Thoracic aorta (tissue), 2 donors: ENCODE measurements at regions not wholly inside any gene's neighbourhood (a gene's known extent, or its start where the extent isn't known, plus 50 kb on each side); places are given as distances from the start of the nearest gene placed in this dataset.
A peak's percentile ranks its signal among the peaks of the same experiment; 100 is the strongest.

Experiments used
- ATAC-seq: fragments of 150-250 bp; one replicate; pipeline ENCODE4 v1.8.0; 2017; ENCODE audit warnings: low read depth; ENCODE audit not compliant: insufficient number of reproducible peaks, low FRiP score
- DNase-seq: peaks from one replicate; pipeline ENCODE4 v3.0.0-alpha.2; 2020; ENCODE audit warnings: low spot score
- H3K27ac ChIP-seq, 2 donors: fragments of 200-600 bp; sonication (generic); 1 replicate in 1 of 2; 2 replicates in 1 of 2; pipeline ENCODE4 v1.5.1; 2016; ENCODE audit warnings: mild to moderate bottlenecking in 2 of 2, moderate library complexity in 2 of 2
- H3K27me3 ChIP-seq: fragments of 200-600 bp; sonication (generic); replicated peaks from 2 replicates; pipeline ENCODE4 v1.6.0; 2016; ENCODE audit warnings: mild to moderate bottlenecking; ENCODE audit not compliant: insufficient read depth
- H3K36me3 ChIP-seq: fragments of 200-600 bp; sonication (generic); one replicate; pipeline ENCODE4 v1.5.1; 2016
- H3K4me1 ChIP-seq, 2 donors: fragments of 200-600 bp; sonication (generic); 1 replicate in 1 of 2; 2 replicates in 1 of 2; pipeline versions ENCODE4 v1.5.1 to v1.6.0; 2016; ENCODE audit warnings: low read depth in 2 of 2, mild to moderate bottlenecking in 1 of 2; ENCODE audit not compliant: control insufficient read depth in 1 of 2
- H3K4me3 ChIP-seq: fragments of 200-600 bp; sonication (generic); 2 replicates; pipeline ENCODE4 v1.5.1; 2016; ENCODE audit warnings: mild to moderate bottlenecking
- H3K9me3 ChIP-seq: fragments of 200-600 bp; sonication (generic); 2 replicates; pipeline ENCODE4 v1.5.1; 2016
- TF ChIP-seq, protein P1 (sequence below): fragments of 200-600 bp; sonication (generic); IDR thresholded peaks from one replicate; pipeline ENCODE4 v1.5.1; 2019; ENCODE audit warnings: antibody characterized with exemption

GRCh38 chr10:9987197-9987596 is 1030.5 kb upstream of the CELF2 start:
- Histone ChIP-seq H3K36me3 (no peaks in the 10 kb centered on the region), H3K27me3 (no peaks in the 10 kb centered on the region), H3K4me1 (peaks cover 19 to 20% of the 10 kb centered on the region in 2 donors), H3K4me3 (no peak overlapping the region), H3K9me3 (no peaks in the 10 kb centered on the region), H3K27ac (peak overlapping the region; percentile 33 to 62)
- DNase-seq (no peak), ATAC-seq (no peak)
- TF ChIP-seq, protein P1, sequence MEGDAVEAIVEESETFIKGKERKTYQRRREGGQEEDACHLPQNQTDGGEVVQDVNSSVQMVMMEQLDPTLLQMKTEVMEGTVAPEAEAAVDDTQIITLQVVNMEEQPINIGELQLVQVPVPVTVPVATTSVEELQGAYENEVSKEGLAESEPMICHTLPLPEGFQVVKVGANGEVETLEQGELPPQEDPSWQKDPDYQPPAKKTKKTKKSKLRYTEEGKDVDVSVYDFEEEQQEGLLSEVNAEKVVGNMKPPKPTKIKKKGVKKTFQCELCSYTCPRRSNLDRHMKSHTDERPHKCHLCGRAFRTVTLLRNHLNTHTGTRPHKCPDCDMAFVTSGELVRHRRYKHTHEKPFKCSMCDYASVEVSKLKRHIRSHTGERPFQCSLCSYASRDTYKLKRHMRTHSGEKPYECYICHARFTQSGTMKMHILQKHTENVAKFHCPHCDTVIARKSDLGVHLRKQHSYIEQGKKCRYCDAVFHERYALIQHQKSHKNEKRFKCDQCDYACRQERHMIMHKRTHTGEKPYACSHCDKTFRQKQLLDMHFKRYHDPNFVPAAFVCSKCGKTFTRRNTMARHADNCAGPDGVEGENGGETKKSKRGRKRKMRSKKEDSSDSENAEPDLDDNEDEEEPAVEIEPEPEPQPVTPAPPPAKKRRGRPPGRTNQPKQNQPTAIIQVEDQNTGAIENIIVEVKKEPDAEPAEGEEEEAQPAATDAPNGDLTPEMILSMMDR, result no peak

- H3K27me3 ChIP-seq, result no peaks in the 10 kb centered on the region
- DNase-seq, result no peak
- H3K27ac ChIP-seq, result no peak overlapping the region
- no peaks in the 10 kb centered on the region for H3K9me3 ChIP-seq
- no peaks in the 10 kb centered on the region for H3K36me3 ChIP-seq
- H3K4me3 ChIP-seq, result no peak overlapping the region
- no peak for ATAC-seq
- TF ChIP-seq, protein P1, result no peak
- peaks cover under 1 to 2% of the 10 kb centered on the region in 2 donors for H3K4me1 ChIP-seq
Observed at GRCh38 chr10:9992661-9993060, 1025.0 kb upstream of the CELF2 start.

DNA sequence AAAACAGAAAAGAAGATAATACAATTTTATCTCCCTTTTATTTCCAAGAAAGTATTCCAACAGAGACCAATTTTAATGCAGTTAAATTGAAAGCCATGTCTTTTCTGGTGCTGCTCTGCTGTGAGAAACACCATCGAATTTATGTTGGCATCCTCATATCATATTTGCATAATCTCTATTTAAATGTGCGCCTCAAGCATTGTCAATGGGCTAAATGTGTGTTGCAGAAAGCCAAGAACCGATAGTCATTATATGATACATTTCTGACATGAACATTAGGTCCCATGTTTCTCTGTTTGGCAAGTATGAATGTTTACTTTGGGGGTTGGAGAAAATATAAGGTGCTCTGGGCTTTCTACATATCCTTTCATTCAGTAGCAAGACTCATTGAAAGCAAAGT is 1023.5 kb upstream of the CELF2 start:
- no peak overlapping the region for H3K27ac ChIP-seq
- no peak for DNase-seq
- no peaks in the 10 kb centered on the region for H3K9me3 ChIP-seq
- TF ChIP-seq, protein P1, result no peak
- H3K36me3 ChIP-seq, result no peaks in the 10 kb centered on the region
- no peak overlapping the region for H3K4me3 ChIP-seq
- ATAC-seq, result no peak
- H3K4me1 ChIP-seq, result no peaks in the 10 kb centered on the region
- no peaks in the 10 kb centered on the region for H3K27me3 ChIP-seq

DNA sequence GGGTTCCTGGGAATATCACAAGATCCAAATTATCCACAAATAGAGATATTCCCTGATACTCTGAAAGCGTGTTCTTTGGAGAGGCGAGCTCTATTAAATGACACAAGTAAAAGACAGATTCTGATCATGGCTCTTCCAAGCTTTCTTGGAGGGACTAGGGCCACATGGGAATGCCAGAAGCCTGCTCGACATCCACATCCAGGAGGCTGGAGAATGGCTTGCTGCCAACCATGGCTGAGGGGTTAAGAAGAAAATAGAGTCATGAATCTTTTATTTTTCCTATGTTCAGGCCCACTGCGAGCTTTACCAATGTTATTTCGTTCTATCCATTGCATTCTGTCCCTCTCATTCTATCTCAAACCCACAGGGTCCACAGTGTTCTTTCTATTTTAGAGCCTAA is 1018.0 kb upstream of the CELF2 start:
- Histone ChIP-seq H3K27ac (no peak overlapping the region), H3K4me3 (no peak overlapping the region), H3K4me1 (no peaks in the 10 kb centered on the region), H3K9me3 (no peaks in the 10 kb centered on the region), H3K27me3 (no peaks in the 10 kb centered on the region), H3K36me3 (no peaks in the 10 kb centered on the region)
- ATAC-seq, result no peak
- DNase-seq, result no peak
- TF ChIP-seq, protein P1, result no peak

- DNase-seq (no peak), ATAC-seq (no peak)
- H3K27me3 ChIP-seq, result no peaks in the 10 kb centered on the region
- H3K4me1 ChIP-seq, result no peaks in the 10 kb centered on the region
- H3K36me3 ChIP-seq, result no peaks in the 10 kb centered on the region
- TF ChIP-seq, protein P1, result no peak
- H3K9me3 ChIP-seq, result no peaks in the 10 kb centered on the region
- no peak overlapping the region for H3K4me3 ChIP-seq
- no peak overlapping the region for H3K27ac ChIP-seq
Observed at GRCh38 chr10:10007957-10008356, 1009.7 kb upstream of the CELF2 start.
